Amygdala (tissue), 56 donors: ENCODE measurements at regions not wholly inside any gene's neighbourhood (a gene's known extent, or its start where the extent isn't known, plus 50 kb on each side); places are given as distances from the start of the nearest gene placed in this dataset.

ENCODE experiments used
- DNase-seq, 56 donors: peaks; one replicate each; lab custom pipeline; 2025; lab: John Stamatoyannopoulos, UW

DNA sequence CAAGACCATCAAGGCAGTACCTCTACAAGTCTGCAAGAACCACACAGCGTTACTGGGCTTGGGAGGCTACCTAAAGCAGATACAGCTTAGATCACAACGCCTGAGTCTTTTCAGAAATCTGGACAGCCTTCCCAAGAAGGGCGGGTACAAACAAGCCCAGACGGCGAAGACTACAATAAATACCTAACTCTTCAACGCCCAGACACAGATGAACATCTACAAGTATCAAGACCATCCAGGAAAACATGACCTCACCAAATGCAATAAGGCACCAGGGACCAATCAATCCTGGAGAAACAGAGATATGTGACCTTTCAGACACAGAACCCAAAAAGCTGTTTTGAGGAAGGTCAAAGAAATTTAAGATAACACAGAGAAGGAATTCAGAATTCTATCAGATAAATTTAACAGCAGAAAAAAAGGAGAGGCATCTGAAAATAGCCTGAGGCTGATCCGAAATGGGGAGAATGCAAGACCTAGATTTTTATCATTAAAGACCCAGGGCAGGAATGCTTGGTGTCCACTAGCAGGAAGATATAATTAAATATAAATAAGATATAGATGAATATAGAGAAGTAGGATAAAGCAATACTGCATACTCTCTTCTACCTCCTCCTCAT lies 131.7 kb upstream of the COL21A1 start:
- DNase-seq: no peak

DNA sequence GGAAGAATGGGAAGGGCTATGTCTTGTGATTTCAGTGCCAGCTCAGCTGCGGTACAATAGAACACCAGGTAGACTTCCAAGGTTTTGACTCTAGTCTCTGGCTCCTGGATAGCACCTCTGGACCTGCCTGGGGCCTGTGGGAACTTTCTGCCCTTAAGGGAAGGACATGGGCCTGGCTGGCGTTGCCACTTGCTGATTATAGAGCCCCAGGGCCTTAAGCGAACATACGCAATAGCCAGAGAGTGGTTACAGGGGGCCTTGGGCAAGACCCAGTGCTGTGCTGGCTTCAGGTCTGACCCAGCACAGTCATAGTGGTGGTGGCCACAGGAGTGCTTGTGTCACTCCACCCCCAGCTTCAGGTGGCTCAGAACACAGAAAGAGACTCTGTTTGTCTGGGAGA lies 131.1 kb upstream of the COL21A1 start:
- DNase-seq: no peak

DNA sequence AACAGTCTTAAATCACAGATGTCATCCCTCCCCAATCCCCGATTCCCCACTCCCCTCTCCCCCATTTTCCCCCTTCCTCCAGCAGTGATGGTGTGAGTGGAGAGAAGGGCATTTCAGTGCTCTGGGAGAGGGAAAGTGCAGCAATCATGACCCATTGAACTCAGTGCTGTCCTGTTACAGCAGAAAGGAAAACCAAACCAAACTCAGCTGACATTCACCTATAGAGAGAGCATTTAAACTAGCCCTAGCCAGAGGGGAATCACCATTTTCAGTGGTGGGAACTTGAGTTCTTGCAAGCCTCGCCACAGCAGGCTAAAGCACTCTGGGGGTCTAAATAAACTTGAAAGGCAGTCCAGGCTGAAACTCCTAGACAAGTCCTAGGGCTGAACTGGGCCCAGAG lies 129.9 kb upstream of the COL21A1 start:
- no peak for DNase-seq

DNA sequence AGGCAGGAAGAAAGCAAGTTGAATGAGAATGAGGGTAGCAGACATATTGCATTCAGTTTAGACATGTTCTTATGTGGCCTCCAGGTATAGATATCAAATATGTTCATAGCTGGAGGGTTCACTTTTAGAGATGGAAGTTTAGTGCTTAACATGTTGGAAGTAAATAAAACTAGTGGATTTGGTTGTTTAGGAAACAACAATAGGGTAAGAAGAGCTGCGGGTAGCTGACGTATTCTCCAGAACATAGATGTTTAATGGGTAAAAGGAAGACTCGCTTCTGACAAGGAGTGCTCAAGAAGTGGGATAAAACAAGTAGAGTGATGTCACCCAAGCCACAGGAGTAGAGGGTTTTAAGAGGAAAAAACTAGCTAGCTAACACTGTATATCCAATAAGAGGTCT lies 128.4 kb upstream of the COL21A1 start:
- no peak for DNase-seq

DNA sequence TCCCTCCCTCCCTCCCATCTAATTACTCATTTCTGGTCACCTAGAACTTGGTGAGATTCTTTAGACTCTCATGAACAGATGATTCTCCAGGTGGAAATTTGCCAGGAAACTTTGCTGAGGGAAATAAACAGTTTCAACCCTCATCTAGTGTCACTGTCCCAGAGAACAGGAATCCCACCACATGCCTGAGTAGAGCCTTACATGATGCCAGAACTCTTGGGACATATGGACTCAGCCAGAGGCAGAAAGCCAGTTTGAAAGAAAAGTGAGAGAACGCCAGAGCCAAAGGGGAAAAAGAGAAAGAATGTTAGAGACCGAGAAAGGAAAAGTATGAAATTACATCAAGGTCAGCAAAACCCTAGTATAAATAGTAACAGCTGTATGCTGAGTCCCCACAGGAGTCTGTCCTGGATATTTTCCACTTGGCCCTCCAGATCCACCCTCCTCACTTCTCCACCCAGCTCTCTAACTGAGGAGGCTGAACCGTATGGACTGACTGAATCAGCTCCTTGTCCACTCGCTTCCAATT lies 127.5 kb upstream of the COL21A1 start:
- DNase-seq: no peak

DNA sequence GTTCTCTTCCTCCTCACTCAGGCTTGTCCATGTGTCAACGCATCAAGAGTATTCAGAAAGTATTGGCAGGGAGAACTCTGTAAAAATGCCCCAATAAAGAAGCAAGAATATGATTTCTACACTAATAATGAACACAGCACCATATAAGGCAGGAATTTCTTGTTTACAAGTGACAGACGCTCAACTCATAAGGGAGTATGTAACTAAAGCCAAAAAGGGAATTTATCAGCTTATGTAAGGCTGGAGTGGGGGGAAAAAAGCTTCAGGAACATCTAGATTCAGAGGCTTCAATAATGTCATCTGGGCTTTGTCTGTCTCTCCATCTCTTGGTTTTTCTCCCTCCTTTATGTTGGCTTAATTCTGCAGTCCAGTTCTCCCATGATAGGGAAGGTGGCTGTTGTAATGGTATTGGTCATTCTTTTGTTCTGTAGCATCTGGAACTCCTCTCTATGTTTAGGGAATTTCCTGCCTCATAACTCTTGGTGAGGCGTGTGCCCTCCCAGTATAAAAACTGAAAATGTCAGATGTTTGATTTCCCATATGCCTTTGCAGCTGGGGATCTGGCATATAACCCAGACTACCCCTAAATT lies 125.1 kb upstream of the COL21A1 start:
- no peak for DNase-seq

DNA sequence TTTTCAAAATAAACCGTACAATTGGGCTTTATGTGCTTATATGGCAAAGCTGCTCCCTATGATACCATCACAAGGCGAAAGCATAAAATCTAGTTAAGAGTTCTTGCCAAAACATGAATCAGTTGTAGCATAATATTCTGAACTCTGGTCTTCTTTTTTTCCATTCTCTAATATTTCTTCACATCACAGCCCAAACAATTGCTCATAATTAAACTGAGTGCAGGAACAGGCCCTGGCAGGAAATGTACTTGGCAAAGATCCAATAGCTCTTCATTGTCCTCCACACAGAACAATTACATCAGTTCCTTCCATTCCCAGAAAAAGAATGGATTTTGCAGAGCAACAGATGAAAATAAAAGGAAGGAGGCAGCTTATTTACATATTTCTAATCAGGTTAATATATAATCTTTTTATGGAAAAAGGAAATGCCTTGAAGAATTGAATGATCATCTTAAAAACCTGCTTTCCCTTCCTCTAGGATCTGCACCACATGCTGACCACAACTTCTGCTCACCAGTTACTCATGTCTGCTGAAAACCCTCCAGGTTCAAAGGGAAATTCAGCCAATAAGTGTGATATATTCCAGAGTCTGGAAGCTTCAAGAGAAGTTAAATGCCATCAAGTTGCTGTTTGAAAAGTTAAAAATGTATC lies 123.3 kb upstream of the COL21A1 start:
- peak in 13 of 56 donors; percentile 6 to 51 (median 18) for DNase-seq

DNA sequence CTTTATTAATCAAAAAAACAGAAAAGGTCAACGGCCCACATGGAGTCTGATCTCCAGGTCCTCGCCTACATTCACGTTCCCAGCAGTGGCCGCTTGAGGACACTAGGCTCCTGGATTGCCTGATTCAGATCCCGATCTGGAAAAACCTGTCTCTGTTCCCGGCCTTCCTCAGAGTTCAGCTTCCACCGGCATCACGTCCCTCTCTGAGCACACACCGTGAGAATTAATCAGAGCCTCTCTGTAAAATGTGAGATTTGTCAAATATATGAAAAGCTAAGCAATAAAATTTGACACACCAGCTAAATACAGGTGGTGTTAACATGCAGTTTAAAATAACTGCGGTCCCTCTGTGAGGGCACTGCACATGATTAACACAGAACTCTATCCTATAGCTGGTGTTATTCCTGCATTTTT lies 122.8 kb upstream of the COL21A1 start:
- no peak for DNase-seq

DNA sequence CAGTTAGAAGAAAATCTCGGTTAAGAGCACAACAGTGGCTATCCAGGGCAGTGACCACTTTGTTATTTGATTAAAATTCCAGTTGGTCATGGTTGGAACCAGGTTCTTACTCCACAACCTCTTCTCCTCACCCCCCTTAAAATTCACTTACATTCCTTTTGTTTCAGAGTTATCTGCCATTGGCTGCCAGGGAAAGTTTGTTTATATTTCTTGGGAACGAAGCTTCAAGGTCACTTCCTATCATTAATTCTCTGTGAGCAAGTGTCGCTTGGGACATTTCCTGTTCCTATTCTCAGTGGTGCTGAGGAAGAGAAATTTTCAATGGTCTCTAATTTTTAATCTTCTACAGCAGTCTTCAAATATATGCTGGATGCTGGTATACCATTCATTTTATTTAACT lies 121.1 kb upstream of the COL21A1 start:
- no peak for DNase-seq

DNA sequence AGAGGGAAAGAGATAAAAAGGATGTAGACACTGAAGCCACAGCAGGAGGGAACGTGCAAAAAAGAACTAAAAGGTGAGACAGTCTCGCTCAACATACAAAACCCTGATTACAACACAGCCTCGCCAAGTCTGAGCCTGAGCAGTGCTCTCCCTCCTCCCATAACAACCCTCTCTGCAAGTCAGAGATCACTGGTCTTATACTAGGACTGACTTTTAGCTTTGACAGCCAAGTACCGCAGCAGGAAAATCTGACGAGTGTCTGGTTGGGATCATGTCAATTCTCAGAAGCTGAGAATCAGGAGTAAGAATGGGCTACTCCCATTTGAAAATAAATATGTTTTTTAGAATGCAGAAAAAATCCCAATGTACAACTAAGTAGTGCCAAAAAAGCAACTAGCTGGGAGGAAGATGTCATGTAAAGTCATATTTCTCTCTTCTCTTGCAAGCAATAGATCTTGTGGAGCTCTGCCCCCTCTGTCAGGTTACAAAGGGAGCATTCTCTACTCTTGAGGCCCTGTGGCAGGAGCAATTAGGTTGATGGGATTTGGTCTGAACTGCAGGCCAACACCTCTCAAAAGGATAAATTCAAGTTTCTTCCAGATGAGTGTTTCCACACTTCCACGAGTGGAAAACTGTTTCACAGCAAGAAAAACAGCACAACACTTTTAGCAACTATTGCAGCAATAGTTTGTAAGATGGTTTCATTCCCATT lies 118.9 kb upstream of the COL21A1 start:
- no peak for DNase-seq

DNA sequence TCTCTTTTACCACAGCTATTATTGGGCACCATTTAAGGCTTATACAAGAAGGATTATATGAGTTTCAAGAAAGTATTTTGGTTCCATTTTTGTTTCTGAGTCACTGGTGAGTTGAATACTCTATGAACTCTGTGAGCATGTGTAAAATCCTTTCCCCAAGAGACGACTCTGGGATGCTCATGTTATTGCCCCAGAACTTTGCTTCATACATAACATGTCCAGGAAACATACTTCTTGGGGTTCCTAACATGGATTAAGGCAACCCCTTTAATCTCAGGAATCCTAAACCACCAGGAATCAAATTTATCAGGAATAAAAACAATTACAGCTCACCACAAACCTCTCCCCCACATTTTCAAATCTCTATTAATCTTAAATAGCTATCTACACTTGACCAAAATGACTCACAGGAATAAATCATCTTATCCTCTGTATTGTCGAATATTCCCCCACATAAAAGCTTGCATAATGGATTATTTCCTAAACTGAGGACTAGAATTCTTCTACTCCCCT lies 117.5 kb upstream of the COL21A1 start:
- no peak for DNase-seq

DNA sequence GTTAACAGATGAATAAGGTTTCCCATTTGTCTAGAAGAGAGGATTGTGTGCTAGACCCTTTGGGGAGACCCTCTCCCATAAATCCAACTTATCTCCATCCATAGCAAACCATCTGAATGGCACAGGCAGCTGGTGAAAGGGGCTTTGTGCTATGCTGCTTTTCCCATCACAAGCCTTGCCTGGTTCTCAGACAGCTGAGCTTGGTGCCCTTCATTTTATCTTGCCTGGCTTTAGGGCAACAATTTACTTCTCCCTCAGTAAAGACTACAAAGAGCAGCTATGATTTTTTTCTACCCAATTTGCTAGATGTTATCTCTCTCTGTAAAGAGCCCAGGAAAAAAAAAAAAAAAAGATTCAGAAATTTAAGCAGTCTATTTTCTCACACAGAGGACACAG lies 117.0 kb upstream of the COL21A1 start:
- DNase-seq: no peak

DNA sequence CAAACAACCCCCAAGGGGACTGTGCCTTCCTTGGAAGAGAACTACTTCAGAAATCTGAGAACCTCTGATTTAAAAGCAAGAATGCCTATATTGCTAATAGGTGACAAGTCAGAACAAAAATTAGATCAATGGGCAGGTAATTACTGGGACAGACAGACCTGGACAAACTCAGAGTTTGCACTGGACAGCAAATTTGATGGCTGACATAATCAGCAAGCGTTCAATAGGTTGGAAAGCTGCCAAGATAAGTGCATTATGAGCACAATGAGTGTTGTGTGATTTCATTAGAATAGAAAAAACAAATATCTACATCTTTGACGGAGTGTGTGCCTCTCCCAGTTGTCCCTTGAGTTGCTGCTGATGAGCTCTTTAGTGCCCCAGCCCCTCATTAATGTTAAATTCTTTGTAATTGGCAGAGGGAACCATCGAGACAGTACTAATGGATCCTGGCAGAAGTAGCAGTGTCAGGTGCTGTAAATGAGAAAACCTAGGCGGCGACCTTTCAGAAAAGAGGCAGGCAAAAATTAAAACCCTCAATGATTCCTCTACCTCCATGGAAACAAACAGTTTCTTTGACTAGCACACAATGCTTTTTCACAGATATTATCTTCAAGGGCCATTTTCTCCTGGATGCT lies 116.5 kb upstream of the COL21A1 start:
- DNase-seq: no peak

DNA sequence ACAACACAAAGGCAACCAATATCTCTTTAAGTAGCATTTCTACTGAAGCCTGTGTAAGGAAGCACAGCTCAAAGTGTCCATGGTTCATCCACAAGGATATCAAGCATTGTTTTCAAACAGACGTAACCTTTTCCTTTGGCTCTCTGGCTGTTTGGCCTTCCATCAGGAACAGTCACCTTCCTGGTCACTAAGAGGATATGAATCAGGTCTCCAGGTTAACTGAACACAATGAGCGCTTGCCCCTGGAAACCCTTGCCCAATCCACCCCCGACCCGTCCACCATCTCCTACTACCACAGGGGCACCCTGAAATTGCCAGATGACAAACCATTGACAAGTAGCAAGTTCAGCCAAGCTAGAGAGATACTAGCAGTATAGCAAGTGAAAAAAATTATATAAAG lies 114.4 kb upstream of the COL21A1 start:
- DNase-seq: no peak

DNA sequence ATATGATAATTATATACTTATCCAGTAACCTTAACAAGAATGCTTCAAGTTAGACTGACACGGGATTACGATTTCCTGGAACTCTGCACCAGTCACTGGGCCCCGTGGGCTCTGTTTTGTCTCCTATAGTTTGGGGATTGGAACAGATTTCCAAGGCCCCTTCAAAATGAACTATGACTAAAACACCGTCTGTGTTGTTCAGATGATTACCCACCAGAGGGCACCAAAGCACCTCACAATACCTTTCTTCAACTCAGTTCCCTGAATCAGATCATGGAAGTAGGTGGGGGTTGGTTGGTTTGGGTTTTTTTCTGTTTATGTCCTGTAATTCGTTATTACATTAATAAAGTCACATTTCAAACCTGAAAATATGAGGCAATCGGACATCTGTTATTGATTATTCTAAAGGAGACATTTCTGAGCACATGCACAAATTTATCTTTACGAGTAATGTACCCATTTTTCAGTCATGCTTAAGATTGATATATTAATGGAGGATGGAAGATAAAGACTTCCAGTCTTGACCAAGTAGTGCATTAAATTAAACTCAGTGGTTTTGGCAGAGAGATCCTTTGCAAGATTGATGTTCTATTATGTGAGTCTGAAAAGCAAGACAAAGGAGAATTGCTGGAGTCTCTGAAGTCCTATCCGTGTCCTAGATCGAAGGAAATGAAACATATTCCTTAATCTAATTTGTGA lies 112.0 kb upstream of the COL21A1 start:
- peak in 44 of 56 donors; percentile 2 to 83 (median 20) for DNase-seq

DNA sequence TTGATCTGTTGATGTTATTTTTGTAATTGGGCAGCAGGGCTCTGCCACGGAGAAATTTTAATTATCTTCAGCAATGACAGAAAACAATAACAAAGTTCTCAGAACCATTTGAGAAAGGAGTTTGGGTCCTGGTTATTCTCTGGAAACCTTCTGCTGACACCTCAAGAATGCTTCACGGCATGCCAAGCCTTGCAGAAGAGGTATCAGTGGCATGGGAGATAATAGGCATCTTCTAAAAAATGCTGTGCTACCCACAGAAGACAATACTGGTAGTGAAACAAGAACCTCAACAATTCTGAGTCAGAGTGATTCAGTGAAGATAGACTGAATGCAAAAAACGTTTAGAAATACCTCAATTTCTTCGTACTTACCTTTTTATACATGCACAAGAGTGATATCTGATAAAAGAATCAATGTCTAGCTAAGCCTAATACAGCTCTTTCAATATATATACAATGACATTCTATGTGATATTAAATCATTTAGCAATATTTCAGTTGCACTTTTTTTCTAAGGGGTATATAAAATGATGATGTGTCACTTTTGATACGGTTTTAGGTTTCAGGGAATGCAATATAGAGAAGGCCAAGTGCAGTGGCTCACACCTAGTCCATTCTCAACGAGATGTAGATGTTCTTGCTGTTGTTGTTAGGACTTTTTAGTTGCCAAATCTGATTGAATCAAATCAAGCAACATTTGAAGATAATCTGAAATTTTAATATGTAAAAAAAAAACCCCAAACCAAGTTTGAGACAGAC lies 110.4 kb upstream of the COL21A1 start:
- no peak for DNase-seq

DNA sequence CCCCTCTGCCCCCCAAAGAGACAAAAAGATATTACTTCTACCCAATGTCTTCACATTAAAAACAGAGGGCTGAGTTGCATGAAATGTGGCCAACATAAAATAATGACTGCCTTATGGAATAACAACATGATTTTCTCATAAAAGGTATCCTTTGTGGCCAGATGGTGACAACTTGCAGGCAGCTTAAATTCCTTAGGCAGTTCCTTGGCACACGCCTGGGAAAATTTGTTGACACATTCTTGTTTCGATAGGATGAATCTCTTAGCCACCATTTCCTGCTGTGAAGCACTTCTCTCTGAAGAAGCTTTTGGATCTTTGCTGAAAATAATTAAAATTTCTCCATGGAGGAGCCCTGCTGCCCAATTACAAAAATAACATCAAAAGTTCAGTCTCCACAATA lies 109.0 kb upstream of the COL21A1 start:
- DNase-seq: peak in 2 of 56 donors; percentile 6 to 8

DNA sequence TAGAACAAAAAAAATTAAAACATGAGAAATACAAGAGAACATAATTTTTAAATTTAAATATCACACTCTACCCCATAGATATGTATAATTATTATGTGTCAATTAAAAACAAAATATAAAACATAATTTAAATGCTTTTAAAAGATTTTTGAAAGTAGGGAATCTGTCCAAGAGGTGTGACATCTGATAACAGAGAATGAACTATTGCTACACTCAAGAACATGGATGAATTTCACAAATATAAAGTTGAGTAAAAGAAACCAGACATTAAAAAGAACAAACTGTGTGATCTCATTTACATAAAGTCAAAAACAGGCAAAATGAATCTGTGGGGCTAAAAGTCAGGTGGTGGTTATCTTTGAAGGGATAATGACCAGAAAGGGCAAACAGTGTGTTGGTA lies 106.5 kb upstream of the COL21A1 start:
- no peak for DNase-seq

DNA sequence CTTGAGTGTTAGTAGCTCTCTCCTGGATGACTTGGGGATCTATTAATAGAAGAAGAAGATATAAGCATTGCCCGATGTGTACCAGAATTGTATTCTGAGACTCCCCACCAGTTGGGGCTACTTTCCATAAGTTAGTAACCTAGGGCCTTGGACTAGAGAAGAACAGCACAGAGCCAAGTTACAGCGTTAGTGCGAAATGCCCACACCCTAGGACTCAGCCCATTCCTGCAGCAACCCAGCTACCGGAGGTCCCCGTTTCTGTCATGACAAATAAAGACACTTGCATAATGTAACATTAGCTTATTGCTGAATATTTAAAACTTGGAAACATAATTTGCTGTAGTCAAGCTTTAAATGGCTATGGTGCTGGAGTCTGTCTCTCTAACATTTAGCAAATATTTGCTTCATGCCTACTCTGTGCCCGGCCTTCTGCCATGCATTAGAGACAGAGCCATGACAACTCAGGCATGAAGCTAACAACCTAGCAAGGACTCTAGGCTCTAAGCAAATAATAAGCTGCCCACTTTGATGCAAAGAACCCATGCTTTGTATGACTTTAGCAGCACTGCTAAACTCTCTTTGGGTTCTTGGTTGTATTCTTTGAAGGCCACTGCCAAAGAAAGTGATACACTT lies 103.4 kb upstream of the COL21A1 start:
- DNase-seq: no peak
